Panc1 (cell line): ENCODE measurements at regions not wholly inside any gene's neighbourhood (a gene's known extent, or its start where the extent isn't known, plus 50 kb on each side); places are given as distances from the start of the nearest gene placed in this dataset.

ENCODE experiments used
- ATAC-seq: fragments of 200-7000 bp; cut with Tn5 transposase; 2 replicates; pipeline ENCODE4 v1.9.1; 2020; ENCODE audit warnings: mild to moderate bottlenecking, moderate library complexity
- BruUV-seq: library from RNA; stranded (reverse); fragments of 400-500 nt; replicated peaks from 2 replicates; lab custom pipeline; 2021; lab: Mats Ljungman, UMichigan
- CTCF ChIA-PET: fragments of 300-600 bp; sonication (Branson Sonifier 250); formaldehyde crosslinking; loops from one replicate; lab custom pipeline; 2022; ENCODE audit warnings: antibody characterized with exemption; lab: Charles Lee
- POLR2A ChIA-PET: fragments of 300-600 bp; sonication (Branson Sonifier 250); formaldehyde crosslinking; loops from one replicate; lab custom pipeline; 2022; ENCODE audit warnings: antibody characterized with exemption; lab: Charles Lee
- DNase-seq: peaks from one replicate; pipeline ENCODE4 v3.0.0-alpha.2; 2010; ENCODE audit warnings: low read depth, low spot score
- H3K27ac ChIP-seq: 2 replicates; pipeline ENCODE4 v1.5.1; 2011; ENCODE audit warnings: mild to moderate bottlenecking, low read length, inconsistent platforms
- H3K27me3 ChIP-seq: fragments of 200-500 bp; sonication (Bioruptor generic); 2 replicates; pipeline ENCODE4 v1.6.0; 2014; ENCODE audit warnings: low read length, inconsistent platforms; ENCODE audit not compliant: control insufficient read depth, insufficient read depth
- H3K36me3 ChIP-seq: fragments of 200-500 bp; sonication (Bioruptor generic); 2 replicates; pipeline ENCODE4 v1.5.1; 2014; ENCODE audit warnings: inconsistent platforms, mild to moderate bottlenecking, low read length, moderate library complexity; ENCODE audit not compliant: control insufficient read depth, insufficient read depth
- H3K4me1 ChIP-seq: 2 replicates; pipeline ENCODE4 v1.5.1; 2011; ENCODE audit warnings: inconsistent platforms, mild to moderate bottlenecking, low read length, moderate library complexity; ENCODE audit not compliant: control insufficient read depth, insufficient read depth
- H3K4me3 ChIP-seq, 2 experiments: 2 replicates each; pipeline ENCODE4 v1.5.1; 2011 to 2012; ENCODE audit warnings: low read depth in 2 of 2, low read length in 2 of 2, mild to moderate bottlenecking in 2 of 2, inconsistent platforms in 1 of 2, moderate library complexity in 1 of 2
- H3K9me3 ChIP-seq: fragments of 200-500 bp; sonication (Bioruptor generic); 2 replicates; pipeline ENCODE4 v1.5.1; 2014; ENCODE audit warnings: low read depth, mild to moderate bottlenecking, inconsistent platforms, low read length, moderate library complexity; ENCODE audit not compliant: control insufficient read depth, insufficient read depth
- POLR2AphosphoS5 ChIP-seq: IDR thresholded peaks from 2 replicates; pipeline ENCODE4 v1.6.1; 2012; ENCODE audit warnings: mild to moderate bottlenecking, low read depth, low read length, moderate library complexity
- SIN3A ChIP-seq: IDR thresholded peaks from 2 replicates; pipeline ENCODE4 v1.6.1; 2012; ENCODE audit warnings: low read depth, mild to moderate bottlenecking, low read length, moderate library complexity, borderline replicate concordance; ENCODE audit not compliant: insufficient read depth
- TCF7L2 ChIP-seq: IDR thresholded peaks from 2 replicates; pipeline ENCODE4 v1.6.1; 2011; ENCODE audit warnings: mild to moderate bottlenecking, low read depth, low read length, inconsistent platforms
- in situ Hi-C: cut with HindIII; loops from 2 replicates; pipeline ENCODE4 v1.10.0; 2016; ENCODE audit warnings: low sequenced_read_pairs, low pct_unique_long_range_greater_than_20kb
- intact Hi-C: fragments of 100-400 bp; cut with micrococcal nuclease; formaldehyde crosslinking; loops from one replicate; pipeline ENCODE4 v1.10.0; 2022; ENCODE audit not compliant: unreplicated experiment
- TF ChIP-seq, protein P1 (sequence below), 2 experiments: IDR thresholded peaks; 2 replicates each; pipeline ENCODE4 v1.6.1; 2011 to 2012; ENCODE audit warnings: low read depth in 2 of 2, control low read depth in 1 of 2, low read length in 1 of 2, mild to moderate bottlenecking in 1 of 2, moderate library complexity in 1 of 2; ENCODE audit not compliant: insufficient read depth in 1 of 2
- TF ChIP-seq, protein P2 (sequence below): fragments of 450-650 bp; IDR thresholded peaks from 2 replicates; pipeline ENCODE4 v1.5.1; 2017; ENCODE audit warnings: mild to moderate bottlenecking

DNA sequence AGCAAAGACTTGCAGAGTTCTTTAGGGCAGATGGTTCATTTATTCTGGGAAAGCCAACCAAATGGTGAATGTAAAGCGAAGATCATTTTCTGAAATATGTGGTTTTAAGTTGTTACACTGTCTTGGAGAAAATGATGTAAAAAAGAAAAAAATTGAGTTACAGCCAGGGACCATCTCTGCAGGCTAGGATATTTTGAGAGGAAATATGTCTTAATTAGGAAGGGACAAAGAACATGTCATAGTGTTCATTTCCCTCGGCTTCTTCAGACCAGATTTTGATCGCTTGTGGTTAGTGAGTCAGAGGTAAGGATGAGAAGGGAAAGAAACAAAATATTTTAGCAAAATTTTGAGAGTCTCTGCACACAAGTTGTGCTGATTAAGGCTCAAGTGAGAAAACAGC is 59.0 kb upstream of the C1QTNF7 start:
- no peaks in the 10 kb centered on the region for H3K36me3 ChIP-seq
- H3K27me3 ChIP-seq: no peaks in the 10 kb centered on the region
- TF ChIP-seq, protein P1, sequence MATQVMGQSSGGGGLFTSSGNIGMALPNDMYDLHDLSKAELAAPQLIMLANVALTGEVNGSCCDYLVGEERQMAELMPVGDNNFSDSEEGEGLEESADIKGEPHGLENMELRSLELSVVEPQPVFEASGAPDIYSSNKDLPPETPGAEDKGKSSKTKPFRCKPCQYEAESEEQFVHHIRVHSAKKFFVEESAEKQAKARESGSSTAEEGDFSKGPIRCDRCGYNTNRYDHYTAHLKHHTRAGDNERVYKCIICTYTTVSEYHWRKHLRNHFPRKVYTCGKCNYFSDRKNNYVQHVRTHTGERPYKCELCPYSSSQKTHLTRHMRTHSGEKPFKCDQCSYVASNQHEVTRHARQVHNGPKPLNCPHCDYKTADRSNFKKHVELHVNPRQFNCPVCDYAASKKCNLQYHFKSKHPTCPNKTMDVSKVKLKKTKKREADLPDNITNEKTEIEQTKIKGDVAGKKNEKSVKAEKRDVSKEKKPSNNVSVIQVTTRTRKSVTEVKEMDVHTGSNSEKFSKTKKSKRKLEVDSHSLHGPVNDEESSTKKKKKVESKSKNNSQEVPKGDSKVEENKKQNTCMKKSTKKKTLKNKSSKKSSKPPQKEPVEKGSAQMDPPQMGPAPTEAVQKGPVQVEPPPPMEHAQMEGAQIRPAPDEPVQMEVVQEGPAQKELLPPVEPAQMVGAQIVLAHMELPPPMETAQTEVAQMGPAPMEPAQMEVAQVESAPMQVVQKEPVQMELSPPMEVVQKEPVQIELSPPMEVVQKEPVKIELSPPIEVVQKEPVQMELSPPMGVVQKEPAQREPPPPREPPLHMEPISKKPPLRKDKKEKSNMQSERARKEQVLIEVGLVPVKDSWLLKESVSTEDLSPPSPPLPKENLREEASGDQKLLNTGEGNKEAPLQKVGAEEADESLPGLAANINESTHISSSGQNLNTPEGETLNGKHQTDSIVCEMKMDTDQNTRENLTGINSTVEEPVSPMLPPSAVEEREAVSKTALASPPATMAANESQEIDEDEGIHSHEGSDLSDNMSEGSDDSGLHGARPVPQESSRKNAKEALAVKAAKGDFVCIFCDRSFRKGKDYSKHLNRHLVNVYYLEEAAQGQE (IDR thresholded peaks at IDR 0.05; ENCODE audit: insufficient read depth in 1 of 2, low read depth in 2 of 2, low read length in 1 of 2): no peak
- TF ChIP-seq POLR2AphosphoS5 (no peak), SIN3A (no peak), TCF7L2 (no peak)
- TF ChIP-seq, protein P2, sequence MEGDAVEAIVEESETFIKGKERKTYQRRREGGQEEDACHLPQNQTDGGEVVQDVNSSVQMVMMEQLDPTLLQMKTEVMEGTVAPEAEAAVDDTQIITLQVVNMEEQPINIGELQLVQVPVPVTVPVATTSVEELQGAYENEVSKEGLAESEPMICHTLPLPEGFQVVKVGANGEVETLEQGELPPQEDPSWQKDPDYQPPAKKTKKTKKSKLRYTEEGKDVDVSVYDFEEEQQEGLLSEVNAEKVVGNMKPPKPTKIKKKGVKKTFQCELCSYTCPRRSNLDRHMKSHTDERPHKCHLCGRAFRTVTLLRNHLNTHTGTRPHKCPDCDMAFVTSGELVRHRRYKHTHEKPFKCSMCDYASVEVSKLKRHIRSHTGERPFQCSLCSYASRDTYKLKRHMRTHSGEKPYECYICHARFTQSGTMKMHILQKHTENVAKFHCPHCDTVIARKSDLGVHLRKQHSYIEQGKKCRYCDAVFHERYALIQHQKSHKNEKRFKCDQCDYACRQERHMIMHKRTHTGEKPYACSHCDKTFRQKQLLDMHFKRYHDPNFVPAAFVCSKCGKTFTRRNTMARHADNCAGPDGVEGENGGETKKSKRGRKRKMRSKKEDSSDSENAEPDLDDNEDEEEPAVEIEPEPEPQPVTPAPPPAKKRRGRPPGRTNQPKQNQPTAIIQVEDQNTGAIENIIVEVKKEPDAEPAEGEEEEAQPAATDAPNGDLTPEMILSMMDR: no peak
- intact Hi-C loops (no loop called here), in situ Hi-C loops (no loop called here)
- CTCF ChIA-PET: no interaction called here
- no TSS peak for BruUV-seq
- POLR2A ChIA-PET: no interaction called here
- DNase-seq (no peak), ATAC-seq (no peak)
- H3K27ac ChIP-seq: no peak overlapping the region
- no peak overlapping the region for H3K4me3 ChIP-seq
- H3K9me3 ChIP-seq: no peaks in the 10 kb centered on the region
- no peaks in the 10 kb centered on the region for H3K4me1 ChIP-seq

DNA sequence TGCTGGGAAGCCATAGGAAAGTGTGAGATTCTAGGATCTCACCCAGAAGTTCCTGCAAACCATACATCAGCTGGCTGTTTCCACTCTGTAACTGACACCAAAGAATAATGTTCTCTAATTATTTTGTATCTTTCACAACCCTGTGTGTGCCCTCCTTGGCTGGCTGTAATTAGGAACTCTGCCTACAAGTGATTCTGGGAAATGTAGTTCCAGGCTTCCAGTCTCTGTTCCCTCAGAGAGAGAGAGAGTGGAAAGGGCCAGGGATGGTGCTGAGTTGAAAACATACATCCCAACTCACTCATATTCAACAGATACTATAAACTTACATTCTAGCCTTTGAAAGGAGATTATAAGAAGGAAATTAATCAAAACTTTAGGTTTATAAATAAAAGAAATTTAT is 57.5 kb upstream of the C1QTNF7 start:
- H3K9me3 ChIP-seq: no peaks in the 10 kb centered on the region
- TF ChIP-seq, protein P1 (IDR thresholded peaks at IDR 0.05; ENCODE audit: insufficient read depth in 1 of 2, low read depth in 2 of 2, low read length in 1 of 2): no peak
- TF ChIP-seq SIN3A: no peak
- TF ChIP-seq POLR2AphosphoS5: no peak
- H3K36me3 ChIP-seq: no peaks in the 10 kb centered on the region
- no peak for ATAC-seq
- ChIA-PET CTCF (no interaction called here), POLR2A (no interaction called here)
- no peaks in the 10 kb centered on the region for H3K27me3 ChIP-seq
- DNase-seq: no peak
- BruUV-seq: no TSS peak
- no peak overlapping the region for H3K27ac ChIP-seq
- intact Hi-C loops: loop anchor here (10.0 kb wide), 1 partner anchor 45 kb away; no protein-coding TSS in a partner anchor
- no peaks in the 10 kb centered on the region for H3K4me1 ChIP-seq
- H3K4me3 ChIP-seq: no peak overlapping the region
- in situ Hi-C loops: no loop called here
